ENCODE measurements at regions not wholly inside any gene's neighbourhood (a gene's known extent, or its start where the extent isn't known, plus 50 kb on each side); places are given as distances from the start of the nearest gene placed in this dataset.

DNA sequence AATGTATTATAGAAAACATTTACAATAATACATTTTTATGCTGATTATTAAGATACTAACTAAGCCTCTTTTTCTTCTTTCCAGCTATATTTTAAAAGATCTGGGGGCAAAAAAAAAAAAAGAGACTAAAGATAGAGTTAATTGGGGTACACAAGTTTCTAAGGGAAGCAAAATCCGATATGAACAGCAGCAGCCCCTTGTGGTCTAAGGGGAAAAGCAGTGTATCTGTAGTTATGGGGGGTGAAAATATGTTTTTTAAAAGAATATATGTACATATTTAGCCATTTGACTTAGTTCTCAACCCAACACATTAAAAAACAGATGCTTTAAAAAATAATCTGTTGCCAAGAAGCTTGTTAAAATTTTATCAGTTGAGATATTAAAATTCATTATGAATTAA is 134.3 kb upstream of the POU5F2 start:
- DNase-seq = no peak

- DNase-seq = no peak
Observed at GRCh38 chr5:93874491-93874890, 133.1 kb upstream of the POU5F2 start.

DNA sequence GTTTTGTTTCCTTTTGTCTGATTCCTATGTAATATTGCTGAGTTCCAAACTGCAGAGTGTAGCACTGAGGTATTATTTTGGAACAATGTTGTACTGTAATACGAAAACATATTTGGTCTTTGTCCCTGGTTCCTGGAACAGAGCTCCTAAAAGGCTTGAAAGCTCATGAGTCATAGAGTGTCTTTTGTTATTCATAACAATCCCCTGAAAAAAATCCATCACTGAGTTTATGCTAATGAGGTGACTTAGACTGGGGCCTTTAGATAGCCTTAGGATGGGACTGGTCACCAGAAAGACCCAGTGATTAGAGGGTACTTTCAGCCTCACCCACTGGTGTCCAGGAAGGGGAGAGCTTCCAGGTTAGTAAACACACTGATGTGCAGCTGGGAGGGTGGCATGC is 132.7 kb upstream of the POU5F2 start:
- DNase-seq = no peak

- DNase-seq = no peak
Observed at GRCh38 chr5:93873211-93873736, 131.9 kb upstream of the POU5F2 start.

GRCh38 chr5:93870649-93871048 is 129.2 kb upstream of the POU5F2 start:
- no peak for DNase-seq

- DNase-seq = no peak
Observed at GRCh38 chr5:93868851-93869250, 127.5 kb upstream of the POU5F2 start.

- DNase-seq = no peak
Observed at GRCh38 chr5:93850311-93850710, 108.9 kb upstream of the POU5F2 start.

DNA sequence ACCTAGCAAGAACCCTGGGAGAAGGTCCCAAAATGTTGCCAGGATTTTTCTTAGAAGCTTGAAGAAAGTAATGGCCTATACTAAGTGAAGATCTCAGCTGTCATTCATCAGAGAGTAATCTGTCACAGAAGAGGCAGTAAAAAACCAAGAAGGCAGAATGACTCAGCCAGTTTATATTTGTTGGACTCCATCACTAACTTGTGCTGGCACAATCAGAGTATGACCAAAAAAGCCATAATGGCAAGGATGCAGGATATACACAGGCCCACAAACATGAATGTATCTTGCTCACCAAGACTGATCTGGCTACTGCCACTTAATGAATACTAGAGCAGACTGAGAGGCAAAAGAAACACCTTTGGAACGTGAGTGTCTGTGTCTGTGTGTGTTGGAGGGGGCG is 104.0 kb upstream of the POU5F2 start:
- no peak for DNase-seq

- no peak for DNase-seq
Observed at GRCh38 chr5:93831449-93831848, 90.0 kb upstream of the POU5F2 start.

- no peak for DNase-seq
Observed at GRCh38 chr5:93830893-93831292, 89.5 kb upstream of the POU5F2 start.

- DNase-seq = no peak
Observed at GRCh38 chr5:93829346-93829745, 87.9 kb upstream of the POU5F2 start.

DNA sequence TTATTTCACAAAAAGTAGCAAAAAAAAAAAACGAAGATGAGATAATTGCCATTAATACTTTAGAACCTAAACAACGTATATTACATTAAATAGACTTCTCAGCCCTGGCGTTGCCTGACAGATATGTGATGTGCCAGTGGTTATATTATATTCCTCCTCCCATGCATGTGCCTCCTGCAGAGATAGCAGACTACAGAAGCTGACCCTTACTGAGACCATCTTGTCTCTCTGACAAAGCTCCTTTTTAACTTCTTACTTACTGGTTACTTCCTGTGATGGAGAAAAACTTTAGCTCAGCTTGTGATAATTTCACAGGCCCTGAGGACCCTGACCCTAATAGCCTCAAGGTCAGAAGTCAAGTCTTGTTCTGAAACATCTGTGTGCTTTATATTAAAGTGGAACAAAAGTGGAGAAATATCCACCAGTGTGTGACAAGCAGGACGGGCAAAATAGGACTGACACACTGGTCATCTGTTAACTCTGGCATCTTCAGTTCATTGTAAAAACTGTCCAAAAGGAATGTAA is 80.6 kb upstream of the POU5F2 start:
- DNase-seq = no peak

DNA sequence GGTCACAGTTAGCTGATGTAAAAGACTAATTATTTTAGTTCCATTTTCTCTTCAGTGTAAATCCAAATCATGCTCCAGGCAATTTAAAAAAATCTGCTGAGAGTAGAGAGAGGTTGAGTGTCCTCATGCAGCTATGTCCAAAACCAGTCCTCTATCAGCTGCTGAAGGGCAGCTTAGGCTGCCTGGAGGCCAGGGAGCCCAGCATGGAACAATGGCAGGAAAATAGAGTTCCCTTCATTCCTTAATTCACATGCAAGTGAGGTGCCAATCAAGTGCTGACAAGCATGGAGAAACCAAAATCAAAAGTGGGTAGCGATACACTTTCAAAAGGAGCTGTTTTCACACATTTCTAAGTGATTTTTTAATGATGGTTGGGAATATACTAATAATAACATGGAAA is 78.3 kb upstream of the POU5F2 start:
- no peak for DNase-seq

- no peak for DNase-seq
Observed at GRCh38 chr5:93810780-93811179, 69.4 kb upstream of the POU5F2 start.

DNA sequence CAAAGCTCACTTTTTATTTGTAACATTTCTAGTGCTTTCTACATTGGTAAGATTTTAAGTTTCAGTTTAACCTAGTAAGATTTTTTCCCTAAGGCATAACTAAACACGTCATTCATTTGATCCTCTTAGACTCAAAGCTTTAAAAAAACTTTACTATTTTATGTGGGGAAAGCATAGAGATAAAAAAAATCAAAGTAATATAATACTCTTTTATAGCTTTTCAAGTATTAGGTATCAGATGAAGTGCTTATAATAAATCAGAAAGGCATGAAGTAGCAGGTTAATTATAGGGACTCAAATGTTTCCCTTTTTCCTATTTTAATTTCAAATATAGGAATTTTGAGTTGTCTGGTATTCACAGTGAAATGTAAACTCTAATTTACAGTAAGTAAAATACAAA is 68.0 kb upstream of the POU5F2 start:
- DNase-seq = no peak

GRCh38 chr5:93807846-93808245 is 66.4 kb upstream of the POU5F2 start:
- no peak for DNase-seq

- DNase-seq = no peak
Observed at GRCh38 chr5:93805616-93806379, 64.4 kb upstream of the POU5F2 start.

- peak; percentile 18 for DNase-seq
Observed at GRCh38 chr5:93800988-93801811, 59.8 kb upstream of the POU5F2 start.

- DNase-seq = no peak
Observed at GRCh38 chr5:93794954-93795353, 53.6 kb upstream of the POU5F2 start.

DNA sequence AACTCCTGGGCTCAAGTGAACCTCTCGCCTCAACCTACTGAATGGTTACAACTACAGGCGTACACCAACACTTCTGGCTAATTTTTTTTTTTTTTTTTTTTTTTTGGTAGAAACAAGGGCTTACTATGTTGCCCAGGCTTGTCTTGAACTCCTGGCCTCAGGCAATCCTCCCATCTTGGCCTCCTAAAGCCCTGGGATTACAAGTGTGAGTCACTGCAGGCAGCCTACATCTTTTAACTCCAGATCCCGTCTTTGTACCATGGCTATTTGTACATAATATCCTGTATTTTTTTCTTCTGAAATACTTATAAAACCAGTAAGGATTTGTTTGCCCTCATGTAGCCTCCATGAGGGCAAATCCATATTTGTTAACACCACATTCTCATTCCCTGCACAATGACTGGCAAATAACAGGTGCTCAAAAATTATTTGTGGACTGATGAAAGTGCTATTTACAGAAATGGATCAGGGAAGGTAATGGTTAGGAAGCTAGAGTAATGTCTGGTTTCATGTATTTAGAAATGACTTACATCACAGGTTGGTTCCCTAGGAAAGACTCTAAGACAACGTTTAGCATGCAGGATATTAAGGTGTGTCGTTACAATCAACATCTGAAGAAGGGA is 51.9 kb upstream of the POU5F2 start:
- no peak for DNase-seq

- DNase-seq = peak; percentile 62
Observed at GRCh38 chr5:93791518-93791972, 50.1 kb upstream of the POU5F2 start.
